AG09319 (cell line): ENCODE measurements at regions not wholly inside any gene's neighbourhood (a gene's known extent, or its start where the extent isn't known, plus 50 kb on each side); places are given as distances from the start of the nearest gene placed in this dataset.

ENCODE experiments used
- DNase-seq: peaks from one replicate; pipeline ENCODE4 v3.0.0-alpha.2; 2010; ENCODE audit warnings: low read depth; ENCODE audit errors: extremely low read depth
- TF ChIP-seq, protein P1 (sequence below): IDR thresholded peaks from 2 replicates; pipeline ENCODE4 v1.5.1; 2011; ENCODE audit warnings: low read depth, mild to moderate bottlenecking, inconsistent platforms, low read length, moderate library complexity

DNA sequence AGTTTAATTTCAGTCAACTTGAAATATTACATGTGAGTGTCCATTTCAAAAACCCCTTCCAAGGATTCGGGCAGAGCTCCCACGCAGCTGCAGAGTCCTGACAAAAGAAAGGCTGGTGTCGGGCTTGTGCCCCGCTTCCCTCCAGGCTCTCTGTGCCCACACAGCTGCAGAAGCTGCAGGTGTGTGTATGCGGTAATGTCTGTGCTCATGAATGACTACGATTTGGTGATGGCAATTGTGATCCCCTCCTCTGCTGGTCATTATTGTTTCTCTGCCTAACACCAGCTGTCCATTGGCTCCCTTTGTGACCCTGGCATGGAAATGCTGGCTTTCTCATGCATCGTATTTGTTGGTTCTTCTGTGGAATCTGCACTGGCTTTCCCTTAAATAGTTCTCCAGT, 224.8 kb downstream of the NUP35 start:
- TF ChIP-seq, protein P1, sequence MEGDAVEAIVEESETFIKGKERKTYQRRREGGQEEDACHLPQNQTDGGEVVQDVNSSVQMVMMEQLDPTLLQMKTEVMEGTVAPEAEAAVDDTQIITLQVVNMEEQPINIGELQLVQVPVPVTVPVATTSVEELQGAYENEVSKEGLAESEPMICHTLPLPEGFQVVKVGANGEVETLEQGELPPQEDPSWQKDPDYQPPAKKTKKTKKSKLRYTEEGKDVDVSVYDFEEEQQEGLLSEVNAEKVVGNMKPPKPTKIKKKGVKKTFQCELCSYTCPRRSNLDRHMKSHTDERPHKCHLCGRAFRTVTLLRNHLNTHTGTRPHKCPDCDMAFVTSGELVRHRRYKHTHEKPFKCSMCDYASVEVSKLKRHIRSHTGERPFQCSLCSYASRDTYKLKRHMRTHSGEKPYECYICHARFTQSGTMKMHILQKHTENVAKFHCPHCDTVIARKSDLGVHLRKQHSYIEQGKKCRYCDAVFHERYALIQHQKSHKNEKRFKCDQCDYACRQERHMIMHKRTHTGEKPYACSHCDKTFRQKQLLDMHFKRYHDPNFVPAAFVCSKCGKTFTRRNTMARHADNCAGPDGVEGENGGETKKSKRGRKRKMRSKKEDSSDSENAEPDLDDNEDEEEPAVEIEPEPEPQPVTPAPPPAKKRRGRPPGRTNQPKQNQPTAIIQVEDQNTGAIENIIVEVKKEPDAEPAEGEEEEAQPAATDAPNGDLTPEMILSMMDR: no peak
- no peak for DNase-seq

DNA sequence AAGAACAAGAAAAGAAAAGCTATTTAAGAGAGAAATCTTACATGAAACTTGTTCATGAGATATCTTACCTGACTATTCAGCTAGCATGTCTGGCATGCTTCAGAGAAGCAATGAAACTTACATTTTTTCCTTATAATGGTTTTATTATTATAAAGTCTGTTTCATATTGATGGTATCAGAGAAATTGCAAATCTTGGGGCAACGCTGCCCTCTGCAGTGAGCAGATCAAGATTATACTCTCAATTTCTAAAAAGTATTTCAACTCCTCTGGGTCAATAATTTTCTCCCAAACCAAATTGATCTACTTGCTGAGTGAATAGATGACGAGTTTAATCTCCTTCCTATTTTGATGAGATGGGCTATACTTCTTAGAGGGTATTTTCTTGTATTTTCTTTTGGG, 235.6 kb downstream of the NUP35 start:
- TF ChIP-seq, protein P1: no peak; the same call in 1 of the 2 replicates
- DNase-seq: no peak

DNA sequence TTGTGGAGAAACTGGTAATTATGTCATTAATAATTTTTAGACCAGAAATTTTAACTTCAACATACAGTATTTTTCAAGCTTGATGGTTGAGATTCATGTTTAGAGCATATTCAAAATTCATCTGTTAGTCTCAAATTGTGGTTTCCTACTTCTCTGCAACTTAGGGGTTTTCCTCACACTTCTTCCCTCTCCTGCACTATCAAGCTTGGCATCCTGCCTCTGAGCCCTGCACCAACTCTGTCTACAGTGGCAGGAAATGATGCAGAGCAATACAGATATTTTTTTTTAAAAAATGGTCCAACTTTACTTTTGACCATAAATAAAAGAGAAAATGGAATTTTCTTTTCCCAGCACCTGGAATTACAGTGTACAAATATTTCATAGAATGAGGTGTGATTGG, 247.3 kb downstream of the NUP35 start:
- no peak for DNase-seq
- TF ChIP-seq, protein P1: no peak

DNA sequence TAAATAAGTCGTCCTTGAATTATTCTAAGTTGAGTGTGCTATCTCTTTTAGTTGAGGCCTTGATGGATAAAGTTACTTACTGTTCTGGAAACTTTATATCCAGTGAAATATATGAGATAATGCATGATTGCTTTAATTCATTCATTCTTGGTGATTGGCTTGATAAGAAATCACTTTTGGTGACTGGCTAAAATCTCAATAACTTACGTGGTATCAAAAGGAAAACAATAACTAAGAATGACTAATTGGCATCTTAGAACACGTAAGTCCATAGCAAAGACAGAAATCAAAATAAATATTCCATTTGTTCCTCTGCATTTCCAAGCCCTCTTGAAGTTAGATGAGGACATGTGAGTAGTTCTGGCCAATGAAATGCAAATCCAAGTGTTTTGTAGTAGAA, 251.6 kb downstream of the NUP35 start:
- TF ChIP-seq, protein P1: no peak
- DNase-seq: no peak

DNA sequence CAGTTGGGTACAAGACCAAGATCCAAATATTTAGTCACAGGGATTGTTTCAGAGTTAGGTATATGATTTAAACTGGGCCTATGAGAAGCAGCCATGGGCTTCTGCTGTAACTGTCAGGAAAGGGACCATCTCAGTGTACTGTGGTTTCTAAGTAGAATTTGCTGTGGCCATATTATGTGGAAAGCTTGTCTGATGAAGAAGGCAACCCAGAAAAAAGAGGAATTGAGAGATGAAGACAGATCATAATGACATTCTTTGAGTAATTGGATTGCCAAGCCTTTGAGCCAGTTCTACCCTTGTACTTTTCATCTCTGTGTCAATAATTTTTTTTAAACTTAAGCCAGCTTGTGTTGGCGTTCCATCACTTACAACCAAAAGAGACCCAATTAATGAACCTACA, 259.6 kb downstream of the NUP35 start:
- TF ChIP-seq, protein P1: no peak
- DNase-seq: no peak

DNA sequence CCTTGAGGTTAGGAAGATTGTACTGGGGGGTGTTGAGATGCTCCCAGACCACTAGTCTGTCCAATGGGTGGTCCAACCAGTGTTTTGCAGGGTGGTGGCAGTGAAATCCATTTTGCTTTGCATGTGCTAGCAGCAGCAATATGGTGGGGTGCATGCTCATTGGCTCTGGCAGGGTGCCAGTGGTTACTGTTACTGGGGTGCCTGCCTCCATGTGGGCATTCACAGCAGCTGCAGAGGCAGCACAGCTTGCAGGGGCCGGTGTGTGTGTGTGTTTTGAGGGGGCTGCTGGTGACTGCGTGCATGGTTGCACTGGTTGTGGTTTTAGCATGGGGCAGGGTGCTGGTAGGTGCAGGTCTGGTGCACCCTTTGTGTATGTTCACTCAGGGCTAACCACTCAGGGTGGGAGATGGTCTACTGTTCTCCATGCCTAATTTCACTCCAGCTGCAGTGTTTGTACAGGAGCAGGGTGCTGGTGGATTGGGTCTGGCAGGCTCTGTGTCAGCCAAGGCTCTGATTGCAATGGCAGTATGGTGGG, 265.4 kb downstream of the NUP35 start:
- TF ChIP-seq, protein P1: no peak
- no peak for DNase-seq

DNA sequence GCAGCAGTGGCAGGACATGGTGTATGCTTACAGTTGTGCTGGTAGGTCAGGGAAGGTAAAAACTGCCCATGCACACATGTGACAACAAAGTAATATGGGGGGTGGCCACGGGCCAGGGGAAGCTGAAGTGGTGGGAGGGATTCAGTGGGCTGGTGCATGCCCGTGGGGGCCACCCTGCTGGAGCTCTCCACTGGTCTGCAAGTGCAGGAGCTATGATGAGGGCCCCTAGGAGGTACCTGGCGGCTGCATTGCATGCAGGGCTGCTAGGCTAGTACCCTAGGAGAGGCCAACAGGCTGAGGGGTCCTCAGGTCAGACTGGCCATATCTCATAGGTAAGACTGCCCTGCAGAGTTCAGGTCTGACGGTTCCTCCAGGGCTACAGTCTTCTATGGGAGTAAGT, 265.9 kb downstream of the NUP35 start:
- TF ChIP-seq, protein P1: no peak

More for the DNA sequence above, 265.9 kb downstream of the NUP35 start:
- DNase-seq: no peak
